Astrocyte of the cerebellum (primary cell): ENCODE measurements at regions not wholly inside any gene's neighbourhood (a gene's known extent, or its start where the extent isn't known, plus 50 kb on each side); places are given as distances from the start of the nearest gene placed in this dataset.

Experiments
- DNase-seq: peaks from one replicate; pipeline ENCODE4 v3.0.0-alpha.2; 2011; ENCODE audit warnings: low read depth
- H3K4me3 ChIP-seq: 2 replicates; pipeline ENCODE4 v1.5.1; 2011; ENCODE audit warnings: mild to moderate bottlenecking, low read depth, low read length, moderate library complexity
- in situ Hi-C: cut with HindIII; loops from 2 replicates; pipeline ENCODE4 v1.10.0; 2017; ENCODE audit warnings: low sequenced_read_pairs
- TF ChIP-seq, protein P1 (sequence below): IDR thresholded peaks from 2 replicates; pipeline ENCODE4 v1.5.1; 2012; ENCODE audit warnings: low read length, low read depth, moderate library complexity, mild to moderate bottlenecking; ENCODE audit errors: missing control alignments

GRCh38 chr10:2306081-2306480 is 568.8 kb upstream of the ADARB2 start:
- no peak overlapping the region for H3K4me3 ChIP-seq
- in situ Hi-C loops: no loop called here
- TF ChIP-seq, protein P1, sequence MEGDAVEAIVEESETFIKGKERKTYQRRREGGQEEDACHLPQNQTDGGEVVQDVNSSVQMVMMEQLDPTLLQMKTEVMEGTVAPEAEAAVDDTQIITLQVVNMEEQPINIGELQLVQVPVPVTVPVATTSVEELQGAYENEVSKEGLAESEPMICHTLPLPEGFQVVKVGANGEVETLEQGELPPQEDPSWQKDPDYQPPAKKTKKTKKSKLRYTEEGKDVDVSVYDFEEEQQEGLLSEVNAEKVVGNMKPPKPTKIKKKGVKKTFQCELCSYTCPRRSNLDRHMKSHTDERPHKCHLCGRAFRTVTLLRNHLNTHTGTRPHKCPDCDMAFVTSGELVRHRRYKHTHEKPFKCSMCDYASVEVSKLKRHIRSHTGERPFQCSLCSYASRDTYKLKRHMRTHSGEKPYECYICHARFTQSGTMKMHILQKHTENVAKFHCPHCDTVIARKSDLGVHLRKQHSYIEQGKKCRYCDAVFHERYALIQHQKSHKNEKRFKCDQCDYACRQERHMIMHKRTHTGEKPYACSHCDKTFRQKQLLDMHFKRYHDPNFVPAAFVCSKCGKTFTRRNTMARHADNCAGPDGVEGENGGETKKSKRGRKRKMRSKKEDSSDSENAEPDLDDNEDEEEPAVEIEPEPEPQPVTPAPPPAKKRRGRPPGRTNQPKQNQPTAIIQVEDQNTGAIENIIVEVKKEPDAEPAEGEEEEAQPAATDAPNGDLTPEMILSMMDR: no peak
- DNase-seq: no peak

- TF ChIP-seq, protein P1: no peak
- H3K4me3 ChIP-seq: no peak overlapping the region
- no peak for DNase-seq
- in situ Hi-C loops: no loop called here
Measured at GRCh38 chr10:2303169-2303568, 565.8 kb upstream of the ADARB2 start.

DNA sequence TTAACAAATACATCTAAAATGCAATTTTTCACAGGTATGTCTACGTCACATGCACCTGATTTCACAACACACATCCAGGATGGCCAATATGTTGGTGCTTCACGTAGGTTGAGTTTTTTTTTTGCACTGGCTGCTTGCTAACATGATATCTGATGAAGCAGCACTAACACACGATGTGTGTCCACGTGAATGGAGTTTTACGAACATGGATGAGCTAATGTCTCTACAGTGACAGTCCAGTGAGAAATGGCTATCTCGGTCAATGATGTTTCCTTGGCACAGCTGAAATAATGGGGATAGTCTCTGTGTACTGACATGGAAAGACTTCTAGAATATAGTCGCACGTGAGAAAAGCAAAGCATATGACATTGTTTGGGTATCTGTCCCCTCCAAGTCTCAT is 563.9 kb upstream of the ADARB2 start:
- TF ChIP-seq, protein P1: no peak
- in situ Hi-C loops: no loop called here
- no peak for DNase-seq
- no peak overlapping the region for H3K4me3 ChIP-seq

DNA sequence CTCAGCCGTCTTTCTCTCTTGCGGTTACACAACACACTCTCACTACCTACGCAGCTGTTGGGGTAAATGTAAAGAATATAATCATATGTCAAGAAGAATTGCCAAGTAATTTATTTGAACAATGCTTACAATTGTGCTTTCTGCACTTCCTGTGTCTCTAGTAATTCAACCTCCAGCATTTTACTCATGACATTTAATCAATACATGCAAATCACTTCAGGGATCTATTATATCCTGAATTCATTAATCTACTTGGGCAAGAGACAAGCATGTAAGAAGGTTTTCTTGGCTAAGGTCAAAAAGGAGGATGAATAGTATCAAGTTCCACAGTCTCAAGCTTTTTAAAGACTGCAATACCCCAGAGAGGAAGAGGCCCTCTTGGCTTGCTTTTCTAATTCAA is 562.9 kb upstream of the ADARB2 start:
- H3K4me3 ChIP-seq: no peak overlapping the region
- in situ Hi-C loops: no loop called here
- no peak for DNase-seq
- TF ChIP-seq, protein P1: no peak

DNA sequence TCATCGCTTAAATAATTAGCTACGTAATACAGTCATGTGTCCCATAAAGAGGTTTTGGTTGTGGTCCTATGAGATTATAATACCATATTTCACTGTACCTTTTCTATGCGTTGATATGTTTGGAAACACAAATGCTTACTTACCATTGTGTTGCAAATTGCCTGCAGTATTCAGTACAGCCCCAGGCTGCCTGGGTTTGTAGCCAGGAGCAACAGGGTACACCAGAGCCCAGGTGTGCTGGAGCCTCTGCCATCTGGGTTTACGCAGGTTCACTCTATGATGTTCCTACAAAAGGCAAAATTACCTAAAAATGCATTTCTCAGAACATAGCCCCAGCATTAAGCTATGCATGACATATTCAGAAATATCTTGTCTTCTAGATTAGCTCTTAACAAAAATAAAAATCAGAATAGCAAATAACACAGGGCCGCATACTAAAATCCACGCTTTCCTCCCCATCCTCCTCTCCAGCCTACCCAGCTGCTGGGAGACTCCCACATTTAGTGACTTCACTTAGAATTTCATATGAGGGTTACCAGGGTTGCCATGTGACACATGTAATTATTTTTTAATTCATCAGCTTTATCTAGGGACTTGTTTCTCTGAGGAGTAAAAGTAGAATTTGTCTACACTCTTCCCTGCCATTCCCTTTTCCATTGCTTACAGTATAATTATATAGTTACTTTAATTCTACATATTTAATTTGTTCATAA is 559.0 kb upstream of the ADARB2 start:
- in situ Hi-C loops: no loop called here
- TF ChIP-seq, protein P1: no peak
- no peak overlapping the region for H3K4me3 ChIP-seq
- no peak for DNase-seq

DNA sequence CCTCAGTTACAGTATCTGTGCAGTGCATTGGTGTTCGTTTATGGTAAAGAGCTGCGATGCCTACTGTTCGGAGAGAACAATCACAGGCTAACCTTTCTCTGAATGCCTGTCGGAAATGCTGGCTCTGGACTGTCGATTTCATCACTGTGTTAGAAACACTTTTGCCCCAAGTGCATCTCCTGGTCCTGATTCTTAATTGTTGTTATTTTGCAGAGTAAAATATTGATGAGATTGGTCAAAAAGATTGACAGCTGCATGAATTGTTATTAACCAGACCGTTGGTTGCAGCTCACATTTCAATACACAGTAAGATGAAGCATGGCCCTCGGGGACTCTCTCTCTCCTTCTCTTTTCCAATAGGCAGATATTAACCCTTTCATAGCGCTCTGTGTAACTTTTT is 557.4 kb upstream of the ADARB2 start:
- H3K4me3 ChIP-seq: no peak overlapping the region
- no peak for DNase-seq
- in situ Hi-C loops: no loop called here
- TF ChIP-seq, protein P1: no peak
